Urothelium cell line (cell line): ENCODE measurements at regions not wholly inside any gene's neighbourhood (a gene's known extent, or its start where the extent isn't known, plus 50 kb on each side); places are given as distances from the start of the nearest gene placed in this dataset.
A peak's percentile ranks its signal among the peaks of the same experiment; 100 is the strongest.

ENCODE experiments used
- DNase-seq: peaks from one replicate; pipeline ENCODE4 v3.0.0; 2011; ENCODE audit warnings: low spot score, mixed read lengths
- FAIRE-seq: peaks from 2 replicates; lab custom pipeline; 2011; peaks lifted over from hg19 to GRCh38; lab: Jason Lieb, UNC

GRCh38 chr2:60106836-60107529 lies 446.5 kb downstream of the BCL11A start:
- DNase-seq (no peak), FAIRE-seq (no peak)

GRCh38 chr2:60105906-60106305 lies 447.5 kb downstream of the BCL11A start:
- FAIRE-seq, result no peak
- no peak for DNase-seq

- FAIRE-seq (no peak), DNase-seq (peak; percentile 17)
These were observed 448.6 kb downstream of the BCL11A start for GRCh38 chr2:60104514-60105505.

- FAIRE-seq (no peak), DNase-seq (no peak)
These were observed 453.4 kb downstream of the BCL11A start for GRCh38 chr2:60100034-60100433.

- FAIRE-seq (no peak), DNase-seq (no peak)
These were observed 454.5 kb downstream of the BCL11A start for GRCh38 chr2:60098996-60099395.

- FAIRE-seq (no peak), DNase-seq (no peak)
These were observed 456.2 kb downstream of the BCL11A start for GRCh38 chr2:60097298-60097697.

- DNase-seq (no peak), FAIRE-seq (no peak)
These were observed 456.9 kb downstream of the BCL11A start for GRCh38 chr2:60096556-60096955.

- no peak for DNase-seq
- FAIRE-seq, result no peak
These were observed 457.6 kb downstream of the BCL11A start for GRCh38 chr2:60095903-60096302.

- no peak for FAIRE-seq
- DNase-seq, result no peak
These were observed 458.1 kb downstream of the BCL11A start for GRCh38 chr2:60095202-60095815.

- FAIRE-seq, result no peak
- no peak for DNase-seq
These were observed 459.0 kb downstream of the BCL11A start for GRCh38 chr2:60094450-60094929.

- no peak for FAIRE-seq
- DNase-seq, result no peak
These were observed 460.7 kb downstream of the BCL11A start for GRCh38 chr2:60092781-60093180.

- FAIRE-seq, result no peak
- DNase-seq, result no peak
These were observed 461.6 kb downstream of the BCL11A start for GRCh38 chr2:60091894-60092293.

- FAIRE-seq, result no peak
- DNase-seq, result peak; percentile 40
These were observed 462.2 kb downstream of the BCL11A start for GRCh38 chr2:60091266-60091665.

GRCh38 chr2:60079562-60079961 lies 473.9 kb downstream of the BCL11A start:
- FAIRE-seq, result no peak

GRCh38 chr2:60075048-60075447 lies 478.4 kb downstream of the BCL11A start:
- DNase-seq (no peak), FAIRE-seq (no peak)

More at GRCh38 chr2:60079562-60079961, 473.9 kb downstream of the BCL11A start:
- no peak for DNase-seq

- DNase-seq, result no peak
- no peak for FAIRE-seq
These were observed 480.3 kb downstream of the BCL11A start for GRCh38 chr2:60073201-60073600.

GRCh38 chr2:60072609-60073008 lies 480.8 kb downstream of the BCL11A start:
- no peak for DNase-seq
- FAIRE-seq, result no peak

GRCh38 chr2:60071490-60071831 lies 482.0 kb downstream of the BCL11A start:
- no peak for DNase-seq
- FAIRE-seq, result no peak

- FAIRE-seq (no peak), DNase-seq (no peak)
These were observed 482.5 kb downstream of the BCL11A start for GRCh38 chr2:60070736-60071489.

GRCh38 chr2:60070196-60070595 lies 483.3 kb downstream of the BCL11A start:
- FAIRE-seq (no peak), DNase-seq (no peak)

GRCh38 chr2:60068755-60069154 lies 484.7 kb downstream of the BCL11A start:
- FAIRE-seq (no peak), DNase-seq (no peak)
